Neural cell (in vitro differentiated cells): ENCODE measurements at regions not wholly inside any gene's neighbourhood (a gene's known extent, or its start where the extent isn't known, plus 50 kb on each side); places are given as distances from the start of the nearest gene placed in this dataset.

Experiments used
- H2AFZ ChIP-seq: fragments of 200-600, 300-800 bp; sonication (generic), shearing (Covaris generic); 2 replicates; pipeline ENCODE4 v1.6.0; 2014; ENCODE audit warnings: low read depth, mild to moderate bottlenecking, antibody characterized with exemption, low read length, moderate library complexity
- H3F3A ChIP-seq: fragments of 200-600 bp; shearing (Covaris generic); 2 replicates; pipeline ENCODE4 v1.6.1; 2016; ENCODE audit warnings: mild to moderate bottlenecking, moderate library complexity, mixed read lengths, antibody characterized with exemption, low read length; ENCODE audit not compliant: insufficient read depth, poor library complexity, severe bottlenecking
- H3K27ac ChIP-seq: fragments of 200-600, 300-800 bp; sonication (generic), shearing (Covaris generic); 2 replicates; pipeline ENCODE4 v1.5.1; 2014; ENCODE audit warnings: mild to moderate bottlenecking, low read length, moderate library complexity
- H3K27me3 ChIP-seq: fragments of 300-800, 200-600 bp; sonication (generic), shearing (Covaris generic); 2 replicates; pipeline ENCODE4 v1.6.0; 2014; ENCODE audit warnings: mild to moderate bottlenecking, low read depth, low read length, moderate library complexity; ENCODE audit not compliant: insufficient read depth
- H3K36me3 ChIP-seq: fragments of 300-800, 200-600 bp; sonication (generic), shearing (Covaris generic); 2 replicates; pipeline ENCODE4 v1.5.1; 2014; ENCODE audit warnings: mild to moderate bottlenecking, antibody characterized with exemption, low read length, moderate library complexity; ENCODE audit not compliant: insufficient read depth
- H3K4me2 ChIP-seq: fragments of 300-800, 200-600 bp; sonication (generic), shearing (Covaris generic); 2 replicates; pipeline ENCODE4 v1.6.0; 2014; ENCODE audit warnings: mild to moderate bottlenecking, low read length
- H3K4me3 ChIP-seq: fragments of 300-800, 200-600 bp; sonication (generic), shearing (Covaris generic); 2 replicates; pipeline ENCODE4 v1.5.1; 2014; ENCODE audit warnings: mild to moderate bottlenecking, low read length, moderate library complexity
- H3K79me2 ChIP-seq: fragments of 200-600 bp; shearing (Covaris generic); replicated peaks from 2 replicates; pipeline ENCODE4 v1.6.0; 2014; ENCODE audit warnings: mild to moderate bottlenecking, low read length, moderate library complexity; ENCODE audit not compliant: insufficient read depth
- H3K9ac ChIP-seq: fragments of 300-800, 200-600 bp; sonication (generic), shearing (Covaris generic); 2 replicates; pipeline ENCODE4 v1.6.1; 2016; ENCODE audit warnings: mild to moderate bottlenecking, low read length, mixed read lengths
- H3K9me2 ChIP-seq: fragments of 200-600 bp; shearing (Covaris generic); 2 replicates; pipeline ENCODE4 v1.6.1; 2016; ENCODE audit warnings: mild to moderate bottlenecking, low read length, mixed read lengths; ENCODE audit not compliant: insufficient read depth
- H3K9me3 ChIP-seq: fragments of 200-600, 300-800 bp; sonication (generic), shearing (Covaris generic); 2 replicates; pipeline ENCODE4 v1.6.1; 2016; ENCODE audit warnings: mild to moderate bottlenecking, mixed run types, low read length, moderate library complexity, mixed read lengths
- H4K20me1 ChIP-seq: fragments of 200-600 bp; shearing (Covaris generic); 2 replicates; pipeline ENCODE4 v1.6.1; 2016; ENCODE audit warnings: mild to moderate bottlenecking, mixed run types; ENCODE audit not compliant: insufficient read depth
- EP300 ChIP-seq: fragments of 450-650 bp; conservative IDR thresholded peaks from 2 replicates; pipeline ENCODE4 v1.6.1; 2014; ENCODE audit warnings: antibody characterized with exemption, mild to moderate bottlenecking, moderate library complexity; ENCODE audit not compliant: poor library complexity, severe bottlenecking
- EZH2 ChIP-seq: fragments of 200-600, 300-800 bp; shearing (Covaris generic), sonication (generic); IDR thresholded peaks from 2 replicates; pipeline ENCODE4 v1.6.1; 2014; ENCODE audit warnings: antibody characterized with exemption, low read length, borderline replicate concordance, mild to moderate bottlenecking; ENCODE audit not compliant: insufficient read depth, poor library complexity, severe bottlenecking
- MXI1 ChIP-seq: fragments of 450-650 bp; conservative IDR thresholded peaks from 2 replicates; pipeline ENCODE4 v1.6.1; 2014; ENCODE audit warnings: antibody characterized with exemption, mild to moderate bottlenecking; ENCODE audit not compliant: poor library complexity, severe bottlenecking
- POLR2AphosphoS5 ChIP-seq: IDR thresholded peaks from 2 replicates; pipeline ENCODE4 v1.6.1; 2012
- RAD21 ChIP-seq: fragments of 450-650 bp; conservative IDR thresholded peaks from 2 replicates; pipeline ENCODE4 v1.6.1; 2014; ENCODE audit warnings: antibody characterized with exemption, mild to moderate bottlenecking, moderate library complexity
- SMC3 ChIP-seq: fragments of 450-650 bp; conservative IDR thresholded peaks from 2 replicates; pipeline ENCODE4 v1.6.1; 2014; ENCODE audit warnings: antibody characterized with exemption, mild to moderate bottlenecking, moderate library complexity; ENCODE audit not compliant: poor library complexity
- TAF1 ChIP-seq: IDR thresholded peaks from 2 replicates; pipeline ENCODE4 v1.6.1; 2012; ENCODE audit warnings: low read depth
- TF ChIP-seq, protein P1 (sequence below): IDR thresholded peaks from 2 replicates; pipeline ENCODE4 v1.6.1; 2012; ENCODE audit warnings: borderline replicate concordance
- TF ChIP-seq, protein P2 (sequence below): fragments of 450-650 bp; IDR thresholded peaks from 2 replicates; pipeline ENCODE4 v1.5.1; 2014; ENCODE audit warnings: antibody characterized with exemption, mild to moderate bottlenecking, moderate library complexity; ENCODE audit not compliant: poor library complexity, severe bottlenecking

DNA sequence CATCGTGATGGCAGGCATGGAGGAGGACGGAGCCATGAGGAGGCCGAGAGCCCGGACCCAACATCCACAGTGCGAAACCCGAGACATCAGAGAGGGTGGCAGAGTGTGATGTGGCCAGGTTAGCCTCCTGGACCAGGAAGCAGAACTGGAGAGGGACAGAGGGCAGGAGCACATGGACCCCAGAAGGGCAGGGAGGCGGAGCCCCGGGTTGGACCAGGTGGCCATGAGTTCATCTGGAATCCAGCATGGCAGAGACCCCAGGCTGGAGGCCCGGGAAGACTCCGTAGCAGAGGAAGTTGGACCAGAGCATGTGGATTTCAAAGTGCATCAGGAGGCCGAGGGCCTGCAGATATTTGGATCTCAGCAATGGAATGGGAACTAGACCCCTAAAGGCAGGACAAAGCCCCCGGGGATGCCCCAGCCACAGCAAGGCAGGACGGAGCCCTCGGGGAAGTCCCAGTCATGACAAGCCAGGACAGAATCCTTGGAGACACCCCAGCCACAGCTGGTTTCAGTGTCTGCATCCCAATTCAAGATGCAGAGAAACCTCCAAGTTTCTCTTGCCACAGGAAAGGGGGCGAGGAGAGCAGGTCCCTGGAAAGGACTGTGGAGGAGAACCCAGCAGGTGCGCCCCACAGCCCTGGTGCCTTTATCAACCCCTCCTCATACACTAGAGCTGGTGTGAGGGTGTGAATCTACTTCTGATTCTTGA lies 1393.4 kb downstream of the BRD1 start:
- Histone ChIP-seq H3K9ac (no peak overlapping the region), H4K20me1 (no peaks in the 10 kb centered on the region), H3K27me3 (no peaks in the 10 kb centered on the region), H3K79me2 (no peaks in the 10 kb centered on the region), H3K4me3 (no peak overlapping the region), H3K4me2 (no peak overlapping the region), H3K9me2 (no peaks in the 10 kb centered on the region), H3K9me3 (no peaks in the 10 kb centered on the region), H2AFZ (no peak overlapping the region), H3K27ac (no peak overlapping the region), H3K36me3 (no peaks in the 10 kb centered on the region), H3F3A (no peaks in the 10 kb centered on the region)
- TF ChIP-seq RAD21 (no peak), TAF1 (no peak), EP300 (no peak), EZH2 (no peak), MXI1 (no peak), POLR2AphosphoS5 (no peak), SMC3 (no peak)
- TF ChIP-seq, protein P1, sequence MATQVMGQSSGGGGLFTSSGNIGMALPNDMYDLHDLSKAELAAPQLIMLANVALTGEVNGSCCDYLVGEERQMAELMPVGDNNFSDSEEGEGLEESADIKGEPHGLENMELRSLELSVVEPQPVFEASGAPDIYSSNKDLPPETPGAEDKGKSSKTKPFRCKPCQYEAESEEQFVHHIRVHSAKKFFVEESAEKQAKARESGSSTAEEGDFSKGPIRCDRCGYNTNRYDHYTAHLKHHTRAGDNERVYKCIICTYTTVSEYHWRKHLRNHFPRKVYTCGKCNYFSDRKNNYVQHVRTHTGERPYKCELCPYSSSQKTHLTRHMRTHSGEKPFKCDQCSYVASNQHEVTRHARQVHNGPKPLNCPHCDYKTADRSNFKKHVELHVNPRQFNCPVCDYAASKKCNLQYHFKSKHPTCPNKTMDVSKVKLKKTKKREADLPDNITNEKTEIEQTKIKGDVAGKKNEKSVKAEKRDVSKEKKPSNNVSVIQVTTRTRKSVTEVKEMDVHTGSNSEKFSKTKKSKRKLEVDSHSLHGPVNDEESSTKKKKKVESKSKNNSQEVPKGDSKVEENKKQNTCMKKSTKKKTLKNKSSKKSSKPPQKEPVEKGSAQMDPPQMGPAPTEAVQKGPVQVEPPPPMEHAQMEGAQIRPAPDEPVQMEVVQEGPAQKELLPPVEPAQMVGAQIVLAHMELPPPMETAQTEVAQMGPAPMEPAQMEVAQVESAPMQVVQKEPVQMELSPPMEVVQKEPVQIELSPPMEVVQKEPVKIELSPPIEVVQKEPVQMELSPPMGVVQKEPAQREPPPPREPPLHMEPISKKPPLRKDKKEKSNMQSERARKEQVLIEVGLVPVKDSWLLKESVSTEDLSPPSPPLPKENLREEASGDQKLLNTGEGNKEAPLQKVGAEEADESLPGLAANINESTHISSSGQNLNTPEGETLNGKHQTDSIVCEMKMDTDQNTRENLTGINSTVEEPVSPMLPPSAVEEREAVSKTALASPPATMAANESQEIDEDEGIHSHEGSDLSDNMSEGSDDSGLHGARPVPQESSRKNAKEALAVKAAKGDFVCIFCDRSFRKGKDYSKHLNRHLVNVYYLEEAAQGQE, result no peak
- TF ChIP-seq, protein P2, sequence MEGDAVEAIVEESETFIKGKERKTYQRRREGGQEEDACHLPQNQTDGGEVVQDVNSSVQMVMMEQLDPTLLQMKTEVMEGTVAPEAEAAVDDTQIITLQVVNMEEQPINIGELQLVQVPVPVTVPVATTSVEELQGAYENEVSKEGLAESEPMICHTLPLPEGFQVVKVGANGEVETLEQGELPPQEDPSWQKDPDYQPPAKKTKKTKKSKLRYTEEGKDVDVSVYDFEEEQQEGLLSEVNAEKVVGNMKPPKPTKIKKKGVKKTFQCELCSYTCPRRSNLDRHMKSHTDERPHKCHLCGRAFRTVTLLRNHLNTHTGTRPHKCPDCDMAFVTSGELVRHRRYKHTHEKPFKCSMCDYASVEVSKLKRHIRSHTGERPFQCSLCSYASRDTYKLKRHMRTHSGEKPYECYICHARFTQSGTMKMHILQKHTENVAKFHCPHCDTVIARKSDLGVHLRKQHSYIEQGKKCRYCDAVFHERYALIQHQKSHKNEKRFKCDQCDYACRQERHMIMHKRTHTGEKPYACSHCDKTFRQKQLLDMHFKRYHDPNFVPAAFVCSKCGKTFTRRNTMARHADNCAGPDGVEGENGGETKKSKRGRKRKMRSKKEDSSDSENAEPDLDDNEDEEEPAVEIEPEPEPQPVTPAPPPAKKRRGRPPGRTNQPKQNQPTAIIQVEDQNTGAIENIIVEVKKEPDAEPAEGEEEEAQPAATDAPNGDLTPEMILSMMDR, result no peak

DNA sequence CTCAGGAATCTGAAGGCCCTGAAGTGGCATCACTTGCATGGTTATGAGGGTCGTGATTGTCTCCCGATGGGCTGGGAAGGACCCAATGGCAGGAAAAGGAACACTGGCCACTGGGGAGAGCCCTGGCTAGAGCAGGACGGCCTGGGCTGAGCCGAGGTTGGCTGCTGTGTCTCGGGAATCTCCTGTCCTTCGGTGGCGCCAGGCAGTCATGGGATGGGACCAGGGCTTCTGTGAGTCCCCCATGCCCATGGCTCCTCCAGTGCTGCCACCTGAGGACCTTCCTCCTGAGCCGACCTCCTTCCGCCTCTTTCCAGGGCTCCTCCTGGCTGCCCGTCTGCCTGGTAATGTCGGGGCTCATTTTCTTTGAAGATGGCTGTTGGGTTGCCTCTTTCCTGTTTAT lies 1394.0 kb downstream of the BRD1 start:
- no peaks in the 10 kb centered on the region for H3F3A ChIP-seq
- H2AFZ ChIP-seq, result no peak overlapping the region
- H3K4me2 ChIP-seq, result no peak overlapping the region
- no peaks in the 10 kb centered on the region for H3K9me3 ChIP-seq
- H3K4me3 ChIP-seq, result no peak overlapping the region
- TF ChIP-seq SMC3, result no peak
- TF ChIP-seq, protein P2, result no peak
- TF ChIP-seq RAD21, result no peak
- TF ChIP-seq, protein P1, result no peak
- no peak for TF ChIP-seq TAF1
- TF ChIP-seq POLR2AphosphoS5, result no peak
- H3K9ac ChIP-seq, result no peak overlapping the region
- no peaks in the 10 kb centered on the region for H3K9me2 ChIP-seq
- no peaks in the 10 kb centered on the region for H4K20me1 ChIP-seq
- no peak overlapping the region for H3K27ac ChIP-seq
- H3K27me3 ChIP-seq, result no peaks in the 10 kb centered on the region
- H3K79me2 ChIP-seq, result no peaks in the 10 kb centered on the region
- no peaks in the 10 kb centered on the region for H3K36me3 ChIP-seq
